ENCODE measurements at regions not wholly inside any gene's neighbourhood (a gene's known extent, or its start where the extent isn't known, plus 50 kb on each side); places are given as distances from the start of the nearest gene placed in this dataset.

DNA sequence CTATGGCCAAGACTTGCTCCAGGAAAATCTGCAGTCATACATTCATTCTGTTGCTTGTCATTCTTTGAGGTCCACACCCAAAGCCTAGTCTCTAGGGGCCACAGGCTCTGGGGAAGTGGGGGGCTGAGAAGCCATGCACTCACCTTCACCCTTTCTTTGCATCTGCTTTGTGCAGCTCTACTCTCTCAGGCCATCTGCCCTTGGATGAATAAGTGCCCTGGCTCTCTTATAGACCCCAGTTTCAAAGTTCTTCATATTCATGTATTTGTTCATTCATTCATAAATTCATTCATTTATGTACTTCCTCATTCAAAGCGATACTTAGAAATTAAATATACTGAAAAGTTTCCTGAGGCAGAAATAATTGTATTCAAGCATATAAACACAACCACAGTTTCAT lies 130.3 kb upstream of the FAM98A start:
- H3K27me3 ChIP-seq (ENCODE audit: control insufficient read depth, insufficient read depth): no peaks in the 10 kb centered on the region
- peak in 1 of 2 donors; percentile 36 for ATAC-seq
- no peak overlapping the region for H3K4me3 ChIP-seq (ENCODE audit: low read length)
- H3K27ac ChIP-seq (ENCODE audit: low read length): no peak overlapping the region
- H3K4me1 ChIP-seq (ENCODE audit: control insufficient read depth, insufficient read depth, low read length): no peaks in the 10 kb centered on the region
- intact Hi-C loops (cut with DNase I): no loop called here
- DNase-seq: no peak
- WGBS: 97% methylated on average over 1 of the region's 1 CpG
- H3K9me3 ChIP-seq (ENCODE audit: control insufficient read depth, low read length): no peaks in the 10 kb centered on the region

DNA sequence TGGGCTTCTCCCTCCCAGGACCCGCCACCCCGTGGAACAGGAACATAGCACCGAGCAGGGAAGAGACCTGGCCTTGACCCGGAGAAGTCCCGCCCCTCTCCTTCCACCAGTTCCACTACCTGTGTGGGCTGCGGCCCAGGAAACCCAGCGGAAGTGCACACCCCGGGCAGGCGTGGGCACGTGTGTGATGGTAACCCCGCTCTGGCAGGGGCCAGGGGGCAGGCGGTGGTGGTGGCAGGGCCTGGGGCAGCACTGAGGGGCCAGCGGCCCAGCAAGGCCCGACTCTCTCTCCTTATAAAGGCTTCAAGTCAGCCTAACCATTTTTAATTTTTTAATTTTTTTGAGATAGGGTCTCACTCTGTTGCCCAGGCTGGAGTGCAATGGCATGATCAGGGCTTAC lies 129.0 kb upstream of the FAM98A start:
- intact Hi-C loops (cut with DNase I): no loop called here
- peak; percentile 23 to 45 for ATAC-seq
- DNase-seq: no peak
- Histone ChIP-seq H3K9me3 (ENCODE audit: control insufficient read depth, low read length) (no peaks in the 10 kb centered on the region), H3K27me3 (ENCODE audit: control insufficient read depth, insufficient read depth) (no peaks in the 10 kb centered on the region), H3K27ac (ENCODE audit: low read length) (no peak overlapping the region), H3K4me3 (ENCODE audit: low read length) (no peak overlapping the region), H3K4me1 (ENCODE audit: control insufficient read depth, insufficient read depth, low read length) (no peaks in the 10 kb centered on the region)
- WGBS: 92% methylated on average over 14 of the region's 14 CpGs

DNA sequence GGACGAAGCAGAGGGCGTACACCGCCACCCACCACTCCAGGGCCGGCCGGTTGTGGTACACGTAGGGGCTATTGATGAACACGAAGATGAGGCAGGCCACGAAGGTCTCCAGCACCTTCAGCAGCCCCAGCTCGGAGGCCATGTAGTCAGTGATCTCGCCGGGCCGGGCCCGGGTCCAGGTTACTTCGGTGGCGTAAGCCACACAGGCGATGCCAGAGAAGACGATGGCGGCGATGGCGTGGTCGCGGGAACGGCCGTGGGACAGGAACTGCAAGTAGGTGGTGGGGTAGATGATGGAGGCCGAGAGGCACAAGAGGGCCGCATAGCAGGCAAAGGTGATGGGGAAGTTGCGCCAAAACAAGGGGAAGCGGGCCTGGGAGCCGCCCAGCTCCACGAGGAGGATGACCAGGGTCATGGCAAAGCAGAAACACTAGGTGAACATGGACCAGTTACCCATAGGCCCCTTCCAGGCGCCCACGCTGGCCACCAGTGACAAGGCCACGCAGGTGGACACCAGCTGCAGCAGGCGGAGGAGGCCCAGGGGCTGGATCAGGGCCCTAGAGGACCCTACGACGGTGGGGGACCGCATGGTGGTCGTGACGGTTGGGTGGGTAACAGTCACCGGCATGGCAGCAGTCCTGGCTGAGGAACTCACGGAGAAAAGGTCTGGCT lies 128.4 kb upstream of the FAM98A start:
- no peaks in the 10 kb centered on the region for H3K4me1 ChIP-seq (ENCODE audit: control insufficient read depth, insufficient read depth, low read length)
- WGBS: 97% methylated on average over 41 of the region's 41 CpGs
- peak in 2 of 3 donors; percentile 33 to 36 for DNase-seq
- intact Hi-C loops (cut with DNase I): no loop called here
- H3K27me3 ChIP-seq (ENCODE audit: control insufficient read depth, insufficient read depth): no peaks in the 10 kb centered on the region
- H3K27ac ChIP-seq (ENCODE audit: low read length): no peak overlapping the region
- no peaks in the 10 kb centered on the region for H3K9me3 ChIP-seq (ENCODE audit: control insufficient read depth, low read length)
- no peak for ATAC-seq
- no peak overlapping the region for H3K4me3 ChIP-seq (ENCODE audit: low read length)

DNA sequence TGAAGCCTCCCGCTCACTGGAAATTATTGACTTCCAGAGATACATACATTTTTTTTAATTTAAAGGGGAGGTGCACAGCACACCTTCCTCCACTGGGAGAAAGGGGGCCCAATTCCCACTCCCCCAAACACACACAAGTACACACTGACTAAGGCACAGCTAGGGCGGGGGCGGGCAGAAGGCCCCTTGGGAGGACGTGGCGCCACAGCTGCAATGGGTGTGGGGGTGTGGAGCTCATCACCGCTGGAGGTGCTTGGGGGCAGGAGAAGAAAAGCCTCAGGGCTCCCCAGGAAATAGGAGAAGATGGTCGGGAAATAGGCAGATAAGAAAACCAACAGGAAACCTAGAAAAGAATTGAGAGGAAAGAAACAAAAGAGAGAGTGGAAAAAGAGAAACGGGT lies 127.3 kb upstream of the FAM98A start:
- Histone ChIP-seq H3K4me1 (ENCODE audit: control insufficient read depth, insufficient read depth, low read length) (no peaks in the 10 kb centered on the region), H3K27ac (ENCODE audit: low read length) (no peak overlapping the region), H3K4me3 (ENCODE audit: low read length) (no peak overlapping the region), H3K9me3 (ENCODE audit: control insufficient read depth, low read length) (no peaks in the 10 kb centered on the region), H3K27me3 (ENCODE audit: control insufficient read depth, insufficient read depth) (no peaks in the 10 kb centered on the region)
- 77% methylated on average over 8 of the region's 8 CpGs for WGBS
- DNase-seq (no peak), ATAC-seq (no peak)
- intact Hi-C loops (cut with DNase I): no loop called here

DNA sequence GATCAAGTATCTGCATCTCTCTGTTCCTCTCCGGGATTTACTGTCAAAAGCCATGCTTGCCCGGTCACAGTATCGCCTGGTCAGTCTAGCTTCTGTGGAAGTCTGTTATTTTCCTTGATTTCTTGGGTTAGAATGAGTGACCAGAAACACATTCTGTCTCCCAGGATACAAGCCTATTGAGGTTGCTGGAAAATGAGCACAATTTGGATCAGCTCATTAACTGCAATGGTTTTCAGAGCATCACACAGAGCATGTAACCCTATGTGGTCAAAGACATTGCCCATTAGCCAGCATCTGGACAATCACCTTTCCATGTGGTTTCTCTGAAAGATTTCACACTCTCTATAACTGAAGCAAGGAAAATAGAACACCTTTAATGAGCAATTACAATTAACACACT lies 124.2 kb upstream of the FAM98A start:
- no peak overlapping the region for H3K27ac ChIP-seq (ENCODE audit: low read length)
- intact Hi-C loops (cut with DNase I): no loop called here
- 83% methylated on average over 3 of the region's 3 CpGs for WGBS

DNA sequence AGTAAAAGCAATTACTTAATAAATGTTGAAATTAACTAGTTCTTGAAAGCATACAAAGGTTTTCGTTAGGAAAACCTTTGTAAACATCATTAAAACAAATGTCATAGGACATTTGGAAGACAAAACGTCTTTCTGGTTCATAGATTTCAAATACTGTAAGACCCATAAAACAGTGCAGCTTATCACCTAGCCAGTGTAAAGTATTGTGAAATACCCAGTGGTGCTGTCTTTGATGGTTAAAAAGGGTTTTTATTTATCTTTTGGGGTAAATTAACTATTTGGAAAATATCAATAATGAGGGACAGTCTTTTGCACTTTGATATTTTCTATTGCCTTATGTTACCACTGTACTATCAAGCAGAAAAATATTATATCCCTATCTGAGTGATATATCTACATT lies 120.0 kb upstream of the FAM98A start:
- no peak overlapping the region for H3K4me3 ChIP-seq (ENCODE audit: low read length)
- H3K9me3 ChIP-seq (ENCODE audit: control insufficient read depth, low read length): no peaks in the 10 kb centered on the region
- intact Hi-C loops (cut with DNase I): no loop called here
- H3K4me1 ChIP-seq (ENCODE audit: control insufficient read depth, insufficient read depth, low read length): no peaks in the 10 kb centered on the region
- WGBS: 65% methylated on average over 2 of the region's 2 CpGs
- no peak for ATAC-seq
- H3K27me3 ChIP-seq (ENCODE audit: control insufficient read depth, insufficient read depth): no peaks in the 10 kb centered on the region
- DNase-seq: no peak
- H3K27ac ChIP-seq (ENCODE audit: low read length): no peak overlapping the region

More for the DNA sequence above, 124.2 kb upstream of the FAM98A start:
- DNase-seq (no peak), ATAC-seq (no peak)
- Histone ChIP-seq H3K27me3 (ENCODE audit: control insufficient read depth, insufficient read depth) (no peaks in the 10 kb centered on the region), H3K9me3 (ENCODE audit: control insufficient read depth, low read length) (no peaks in the 10 kb centered on the region), H3K4me1 (ENCODE audit: control insufficient read depth, insufficient read depth, low read length) (no peaks in the 10 kb centered on the region), H3K4me3 (ENCODE audit: low read length) (no peak overlapping the region)

DNA sequence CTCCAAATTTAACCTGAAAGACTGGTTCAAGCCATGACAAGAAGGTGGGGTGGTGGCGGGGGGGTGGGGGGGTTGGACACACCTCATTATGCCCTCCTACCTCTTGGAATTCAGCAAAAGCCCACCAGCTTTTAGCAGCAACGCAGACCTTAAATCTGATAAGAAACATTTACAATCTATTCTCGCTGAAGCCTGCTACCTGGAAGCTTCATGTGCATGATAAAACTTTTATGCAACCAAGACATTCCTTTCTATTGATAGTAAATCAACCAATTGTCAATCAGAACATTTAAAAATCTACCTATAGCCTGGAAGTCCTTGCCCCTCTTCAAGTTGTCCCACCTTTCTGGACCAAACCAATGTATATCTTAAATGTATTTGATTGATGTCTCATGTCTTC lies 113.6 kb upstream of the FAM98A start:
- intact Hi-C loops (cut with DNase I): no loop called here
- no peak overlapping the region for H3K27ac ChIP-seq (ENCODE audit: low read length)
- no peaks in the 10 kb centered on the region for H3K27me3 ChIP-seq (ENCODE audit: control insufficient read depth, insufficient read depth)
- 81% methylated on average over 3 of the region's 3 CpGs for WGBS
- ATAC-seq: no peak
- H3K4me1 ChIP-seq (ENCODE audit: control insufficient read depth, insufficient read depth, low read length): no peaks in the 10 kb centered on the region
- DNase-seq: no peak
- H3K4me3 ChIP-seq (ENCODE audit: low read length): no peak overlapping the region
- no peaks in the 10 kb centered on the region for H3K9me3 ChIP-seq (ENCODE audit: control insufficient read depth, low read length)

DNA sequence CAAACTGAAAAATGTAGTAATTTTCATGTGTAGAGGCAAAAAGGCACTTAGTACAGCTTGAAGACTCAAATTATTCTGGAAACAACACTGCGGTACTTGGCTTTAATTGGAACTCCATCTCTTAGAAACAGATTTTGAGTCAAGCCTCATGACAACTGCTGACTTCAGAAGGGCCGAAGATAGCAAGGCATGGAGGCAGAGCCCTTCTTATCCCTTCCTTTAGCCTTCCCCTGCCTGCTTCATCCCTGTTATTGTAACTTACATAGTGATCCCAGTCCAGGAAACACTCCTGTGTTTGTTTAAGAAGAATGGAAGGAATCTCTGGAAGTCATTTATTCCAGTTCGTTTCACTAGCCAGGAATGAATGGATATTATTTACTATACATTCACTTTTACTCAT lies 110.9 kb upstream of the FAM98A start:
- H3K4me3 ChIP-seq (ENCODE audit: low read length): no peak overlapping the region
- DNase-seq (no peak), ATAC-seq (peak in 1 of 2 donors; percentile 53)
- no peaks in the 10 kb centered on the region for H3K27me3 ChIP-seq (ENCODE audit: control insufficient read depth, insufficient read depth)
- intact Hi-C loops (cut with DNase I): no loop called here
- 67% methylated on average over 3 of the region's 3 CpGs for WGBS
- H3K4me1 ChIP-seq (ENCODE audit: control insufficient read depth, insufficient read depth, low read length): no peaks in the 10 kb centered on the region
- no peaks in the 10 kb centered on the region for H3K9me3 ChIP-seq (ENCODE audit: control insufficient read depth, low read length)
- H3K27ac ChIP-seq (ENCODE audit: low read length): no peak overlapping the region

DNA sequence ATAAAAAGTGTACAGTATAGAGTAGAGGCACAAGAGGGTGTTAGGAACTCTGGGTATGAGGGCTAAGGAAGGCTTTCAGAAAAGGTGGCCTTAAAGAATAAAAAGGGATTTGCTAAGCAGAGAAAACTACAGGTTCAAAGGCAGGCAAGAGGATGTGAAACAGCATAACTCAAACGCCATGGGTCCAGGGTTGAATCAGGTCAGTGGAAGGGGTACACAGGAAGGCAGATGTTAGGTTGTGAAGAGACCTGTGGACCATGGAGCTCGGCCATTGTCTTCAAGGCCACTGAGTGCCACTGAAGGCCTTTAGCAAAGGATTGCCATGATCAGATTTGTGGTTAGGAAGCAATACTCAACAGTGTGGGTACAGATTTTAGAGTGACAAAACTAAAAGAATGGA lies 108.2 kb upstream of the FAM98A start:
- Histone ChIP-seq H3K27me3 (ENCODE audit: control insufficient read depth, insufficient read depth) (no peaks in the 10 kb centered on the region), H3K9me3 (ENCODE audit: control insufficient read depth, low read length) (no peaks in the 10 kb centered on the region), H3K27ac (ENCODE audit: low read length) (no peak overlapping the region), H3K4me3 (ENCODE audit: low read length) (no peak overlapping the region), H3K4me1 (ENCODE audit: control insufficient read depth, insufficient read depth, low read length) (no peaks in the 10 kb centered on the region)
- no peak for ATAC-seq
- intact Hi-C loops (cut with DNase I): no loop called here
- WGBS: 80% methylated on average over 2 of the region's 2 CpGs
- DNase-seq: no peak

DNA sequence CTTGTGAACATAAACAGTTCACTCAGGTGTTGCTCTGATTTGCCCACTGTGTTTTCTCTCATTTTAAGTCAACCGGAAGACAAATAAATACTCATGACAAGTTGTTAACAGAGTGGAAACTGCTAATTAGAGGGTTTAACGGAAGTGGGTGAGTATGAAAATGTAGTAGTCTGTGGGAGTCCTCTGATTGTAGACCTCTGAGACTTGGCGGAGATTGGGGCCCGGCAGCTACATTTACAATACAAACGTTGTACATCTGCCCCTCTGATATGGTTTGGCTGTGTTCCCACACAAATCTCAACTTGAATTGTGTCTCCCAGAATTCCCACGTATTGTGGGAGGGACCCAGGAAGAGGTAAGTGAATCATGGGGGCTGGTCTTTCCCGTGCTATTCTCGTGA lies 107.3 kb upstream of the FAM98A start:
- H3K4me1 ChIP-seq (ENCODE audit: control insufficient read depth, insufficient read depth, low read length): no peaks in the 10 kb centered on the region
- no peak overlapping the region for H3K4me3 ChIP-seq (ENCODE audit: low read length)
- no peak for ATAC-seq
- H3K27me3 ChIP-seq (ENCODE audit: control insufficient read depth, insufficient read depth): no peaks in the 10 kb centered on the region
- H3K9me3 ChIP-seq (ENCODE audit: control insufficient read depth, low read length): no peaks in the 10 kb centered on the region
- intact Hi-C loops (cut with DNase I): no loop called here
- WGBS: 46% methylated on average over 8 of the region's 8 CpGs
- DNase-seq: no peak
- H3K27ac ChIP-seq (ENCODE audit: low read length): no peak overlapping the region

DNA sequence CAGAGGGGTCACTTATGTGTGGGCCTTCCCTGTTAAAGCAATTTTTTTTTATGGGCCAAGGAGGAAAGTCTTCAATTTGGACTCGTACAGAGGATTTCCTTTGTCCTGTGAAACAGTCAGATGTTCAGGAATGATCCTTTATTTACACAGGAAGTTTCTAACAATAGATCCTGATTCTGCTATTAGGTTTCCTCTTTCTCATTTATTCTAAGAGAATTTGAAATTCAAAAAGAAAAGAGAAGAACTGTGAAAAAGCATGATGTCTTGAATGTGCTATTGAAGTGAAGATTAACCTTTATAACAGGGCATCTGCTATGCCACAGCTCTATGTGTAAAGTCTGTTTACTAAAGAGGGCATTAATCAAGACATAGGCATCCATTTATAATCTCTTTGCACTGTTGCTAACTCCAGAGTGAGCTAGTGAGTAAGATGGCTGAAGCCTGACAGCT lies 105.3 kb upstream of the FAM98A start:
- Histone ChIP-seq H3K9me3 (ENCODE audit: control insufficient read depth, low read length) (no peaks in the 10 kb centered on the region), H3K4me3 (ENCODE audit: low read length) (no peak overlapping the region), H3K4me1 (ENCODE audit: control insufficient read depth, insufficient read depth, low read length) (no peaks in the 10 kb centered on the region), H3K27me3 (ENCODE audit: control insufficient read depth, insufficient read depth) (no peaks in the 10 kb centered on the region), H3K27ac (ENCODE audit: low read length) (no peak overlapping the region)
- 29% methylated on average over 1 of the region's 1 CpG for WGBS
- intact Hi-C loops (cut with DNase I): no loop called here
- ATAC-seq: peak in 1 of 2 donors; percentile 62
- DNase-seq: no peak

DNA sequence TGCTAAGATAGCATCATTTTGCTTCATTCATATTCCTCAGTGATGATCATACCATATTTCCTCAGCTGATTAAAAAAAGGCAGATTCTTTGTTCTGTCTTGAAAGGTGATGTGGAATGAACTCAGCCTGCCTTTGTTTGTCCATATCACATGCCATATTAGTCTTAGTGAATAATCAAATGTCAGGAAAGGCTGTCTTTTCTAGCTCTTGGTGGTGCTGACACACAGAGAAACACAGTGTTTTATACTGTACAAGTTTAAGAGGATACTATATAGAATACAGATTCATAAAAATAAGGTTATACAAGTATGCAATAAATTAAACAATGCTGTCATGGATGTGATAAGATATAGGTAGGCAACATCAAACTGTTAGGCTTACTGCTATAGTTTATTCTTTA lies 97.1 kb upstream of the FAM98A start:
- H3K27me3 ChIP-seq (ENCODE audit: control insufficient read depth, insufficient read depth): no peaks in the 10 kb centered on the region
- H3K4me1 ChIP-seq (ENCODE audit: control insufficient read depth, insufficient read depth, low read length): no peaks in the 10 kb centered on the region
- no peak for ATAC-seq
- DNase-seq: no peak
- H3K27ac ChIP-seq (ENCODE audit: low read length): no peak overlapping the region
- H3K9me3 ChIP-seq (ENCODE audit: control insufficient read depth, low read length): no peaks in the 10 kb centered on the region
- H3K4me3 ChIP-seq (ENCODE audit: low read length): no peak overlapping the region
- intact Hi-C loops (cut with DNase I): no loop called here

All from right cardiac atrium (tissue), 5 donors.